ENCODE measurements at regions not wholly inside any gene's neighbourhood (a gene's known extent, or its start where the extent isn't known, plus 50 kb on each side); places are given as distances from the start of the nearest gene placed in this dataset.

DNA sequence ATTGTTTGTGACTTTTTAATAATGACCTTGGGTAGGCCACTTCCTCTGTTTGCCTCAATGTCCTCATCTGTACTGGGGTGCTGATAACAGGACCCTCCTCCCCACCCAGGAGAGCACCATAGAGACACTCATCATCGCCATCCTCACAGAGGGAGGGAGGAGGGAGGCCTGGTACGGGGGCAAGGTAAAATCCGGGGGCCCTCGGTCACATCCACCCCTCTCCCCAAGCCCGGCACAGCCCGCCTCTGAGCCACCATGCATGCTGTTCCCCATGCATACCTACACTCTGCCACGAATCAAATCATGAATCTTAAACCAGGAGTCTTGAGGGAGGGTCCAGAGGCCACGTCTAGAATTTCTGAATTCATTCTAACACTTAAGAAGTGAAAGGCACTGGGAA is 74.9 kb upstream of the IQSEC1 start:
- TF ChIP-seq CTCF (IDR thresholded peaks at IDR 0.05) (no peak), POLR2A (IDR thresholded peaks at IDR 0.05) (no peak), POLR2AphosphoS5 (IDR thresholded peaks at IDR 0.05) (no peak)

Data from stomach (tissue), 4 donors.